Lower leg skin (tissue), 3 donors: ENCODE measurements at regions not wholly inside any gene's neighbourhood (a gene's known extent, or its start where the extent isn't known, plus 50 kb on each side); places are given as distances from the start of the nearest gene placed in this dataset.

ENCODE experiments used
- CTCF ChIP-seq, 3 donors: fragments of 450-650 bp; IDR thresholded peaks; one replicate each; pipeline ENCODE4 v1.5.1; 2016; ENCODE audit warnings: antibody characterized with exemption in 3 of 3, mild to moderate bottlenecking in 3 of 3, moderate library complexity in 2 of 3
- POLR2A ChIP-seq, 2 donors: fragments of 450-650 bp; IDR thresholded peaks; one replicate each; pipeline ENCODE4 v1.6.1; 2016 to 2017; ENCODE audit warnings: antibody characterized with exemption in 2 of 2, mild to moderate bottlenecking in 1 of 2, moderate library complexity in 1 of 2

- TF ChIP-seq POLR2A (IDR thresholded peaks at IDR 0.05) (no peak), CTCF (IDR thresholded peaks at IDR 0.05) (no peak)
Measured at GRCh38 chr13:79780240-79780639, 299.3 kb downstream of the NDFIP2 start.
